ENCODE measurements at regions not wholly inside any gene's neighbourhood (a gene's known extent, or its start where the extent isn't known, plus 50 kb on each side); places are given as distances from the start of the nearest gene placed in this dataset.
"Not testable (repeated sequence)": the region's sequence is repeated elsewhere in the genome, so short reads cannot be mapped to it uniquely, and the experiment has no call there.

DNA sequence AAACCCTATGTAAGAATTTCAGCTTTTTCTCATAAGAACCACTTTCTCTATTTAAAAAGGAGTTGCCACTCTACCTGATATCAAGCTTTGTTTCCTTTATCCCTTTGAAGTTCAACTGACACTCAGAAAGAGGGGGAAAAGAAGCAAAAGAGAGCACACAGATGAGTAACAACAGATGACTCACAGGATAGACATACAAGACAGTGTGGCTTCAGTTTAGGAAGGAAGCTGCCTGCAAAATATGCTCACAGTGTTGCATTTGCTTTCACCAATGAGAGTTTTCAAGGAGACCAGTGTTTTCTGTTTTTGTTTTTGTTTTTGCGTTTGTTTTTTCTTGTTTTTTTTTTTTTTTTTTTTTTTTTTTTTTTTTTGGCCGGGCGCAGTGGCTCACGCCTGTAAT lies 1181.6 kb downstream of the DNAJB9 start:
- no peak for DNase-seq
- no peak for ATAC-seq

DNA sequence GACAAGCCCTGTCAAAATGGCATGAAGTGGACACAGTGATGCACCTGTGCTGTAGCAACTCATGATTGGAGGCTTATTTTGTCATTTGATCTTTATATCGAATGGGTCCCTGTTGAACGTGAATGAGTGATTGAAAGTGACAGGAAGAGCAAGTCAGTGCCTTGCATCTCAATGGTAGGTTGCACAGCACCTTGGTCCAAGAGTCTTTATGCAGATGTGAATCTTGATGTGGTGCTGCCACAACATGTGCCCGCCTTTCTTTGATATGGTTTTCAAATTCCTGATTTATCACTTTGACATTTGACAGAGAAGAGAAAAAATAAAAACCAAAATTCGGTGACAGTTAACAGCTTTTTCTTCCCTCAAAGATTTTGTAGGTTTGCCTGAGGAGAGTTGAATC lies 1182.4 kb downstream of the DNAJB9 start:
- no peak for DNase-seq
- no peak for ATAC-seq

DNA sequence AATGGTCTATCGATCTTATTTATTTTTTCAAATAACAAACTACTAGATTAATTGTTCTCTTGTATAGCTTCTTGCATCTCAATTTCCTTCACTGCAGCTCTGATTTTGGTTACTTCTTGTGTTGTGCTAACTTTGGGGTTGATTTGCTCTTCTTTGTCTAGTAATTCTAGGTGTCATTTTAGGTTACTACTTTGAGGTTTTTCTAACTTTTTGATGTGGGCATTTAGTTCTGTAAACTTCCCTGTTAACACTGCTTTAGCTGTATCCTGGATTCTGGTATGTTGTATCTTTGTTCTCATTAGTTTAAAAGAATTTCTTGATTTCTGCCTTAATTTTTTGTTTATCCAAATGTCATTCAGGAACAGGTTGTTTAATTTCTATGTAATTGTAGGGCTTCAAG lies 1188.0 kb downstream of the DNAJB9 start:
- ATAC-seq: no peak
- DNase-seq: no peak

DNA sequence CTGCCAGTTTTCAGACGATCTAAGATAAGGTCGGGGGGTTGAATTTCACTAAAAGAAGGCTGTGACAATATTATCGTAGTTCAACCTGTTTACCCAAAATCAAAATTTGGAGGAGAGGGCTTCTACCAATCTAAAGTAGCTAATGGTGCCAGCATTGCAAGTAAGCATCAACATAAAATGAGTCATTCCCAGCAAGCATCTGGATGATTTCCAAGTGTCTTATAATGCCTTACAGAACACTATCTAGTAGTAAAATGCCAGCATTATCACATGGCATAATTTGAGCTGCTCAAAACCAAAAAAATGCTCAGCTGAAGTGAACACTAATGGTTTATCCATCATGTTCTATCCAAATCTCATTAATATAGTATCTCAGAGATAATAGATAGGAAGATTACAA lies 1193.9 kb downstream of the DNAJB9 start:
- ATAC-seq (no peak), DNase-seq (no peak)

DNA sequence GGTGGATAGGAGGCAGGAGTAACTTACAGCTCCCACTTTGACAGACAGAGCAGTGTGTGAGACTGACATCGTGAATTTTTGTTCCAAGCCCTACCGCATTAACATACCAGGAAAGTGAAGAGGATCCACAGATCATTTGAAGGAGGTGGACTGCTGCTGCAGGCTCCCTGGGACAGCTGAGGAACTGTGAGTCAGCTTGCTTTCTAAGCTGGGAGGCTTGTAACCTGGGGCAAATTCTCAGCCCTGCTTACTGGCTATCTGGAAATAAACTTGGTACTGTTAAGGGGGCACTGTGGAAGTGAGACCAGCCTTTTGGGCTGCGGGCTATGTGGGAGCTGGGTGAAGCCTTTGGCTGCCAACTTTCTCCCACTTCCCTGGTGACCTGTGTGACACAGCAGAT lies 1202.5 kb downstream of the DNAJB9 start:
- DNase-seq: no peak
- no peak for ATAC-seq

DNA sequence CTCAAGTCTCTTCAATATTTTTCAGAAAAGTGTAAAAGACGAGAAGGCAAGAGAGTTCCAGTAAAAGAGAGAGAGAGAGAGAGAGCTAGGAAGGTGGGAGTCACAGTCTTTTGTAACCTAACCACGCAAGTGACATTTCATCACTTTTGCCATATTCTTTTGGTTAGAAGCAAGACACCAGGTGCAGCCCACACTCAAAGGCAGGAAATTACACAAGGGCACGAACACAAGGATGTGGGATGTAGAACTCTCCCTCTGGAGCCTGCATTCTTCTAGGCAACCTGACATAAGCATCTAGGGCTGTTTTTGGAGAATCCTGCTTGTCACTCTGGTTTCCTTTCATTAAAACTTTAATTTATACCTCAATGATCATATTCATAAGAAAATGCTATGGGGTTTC lies 1213.1 kb downstream of the DNAJB9 start:
- ATAC-seq (no peak), DNase-seq (no peak)

DNA sequence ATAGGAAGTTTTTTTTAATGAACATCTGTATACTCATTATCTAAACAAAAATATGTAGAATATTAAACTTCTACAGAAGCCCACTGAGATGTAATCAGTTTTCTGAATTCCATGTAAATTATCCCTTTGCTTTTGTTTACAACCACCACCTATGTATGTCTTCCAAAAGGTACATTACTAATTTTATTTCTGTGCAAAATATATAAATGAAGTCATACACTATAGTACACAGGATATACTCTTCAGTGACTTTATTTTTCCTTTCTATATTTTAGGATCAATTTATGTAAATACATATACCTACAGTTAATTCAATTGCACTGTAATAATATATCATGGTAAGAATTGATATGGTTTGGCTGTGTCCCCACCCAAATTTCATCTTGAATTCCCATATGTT lies 1236.9 kb downstream of the DNAJB9 start:
- ATAC-seq: no peak
- DNase-seq: no peak

DNA sequence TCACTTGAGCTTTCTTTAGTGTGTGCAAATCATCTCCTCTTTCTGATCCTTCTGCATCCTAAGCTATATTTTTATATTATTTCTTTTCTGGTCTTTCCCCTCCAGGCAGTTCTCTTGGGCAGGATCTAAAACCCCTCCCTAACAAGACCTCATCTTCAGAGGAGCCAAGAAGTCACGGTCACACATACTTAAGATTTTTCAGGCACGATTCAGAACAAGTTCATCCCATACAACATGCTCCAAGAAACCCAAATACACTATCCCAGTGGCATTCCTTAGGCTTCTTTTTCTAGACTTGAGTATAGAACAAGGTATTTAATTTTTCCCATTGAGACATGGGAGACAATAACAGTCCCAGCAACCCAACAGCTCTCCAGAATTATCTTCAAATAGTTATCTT lies 1251.5 kb downstream of the DNAJB9 start:
- DNase-seq (no peak), ATAC-seq (no peak)

DNA sequence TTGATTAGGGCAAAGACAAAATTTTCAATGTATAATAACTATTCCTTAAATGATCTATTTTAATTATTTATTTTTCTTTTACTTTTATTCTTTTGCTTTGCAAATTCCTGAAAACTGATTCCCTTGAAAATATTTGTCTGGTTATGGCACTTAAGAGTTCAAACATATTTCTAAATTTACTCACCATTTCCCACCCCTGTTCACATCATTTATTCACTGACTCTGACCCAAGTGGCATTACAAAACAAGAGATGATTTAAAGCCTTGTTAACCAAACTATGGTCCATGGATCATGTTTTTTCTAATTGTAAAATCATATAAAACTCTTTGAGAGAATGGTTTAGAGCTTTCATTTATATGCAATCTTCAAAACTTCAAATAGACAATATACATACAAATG lies 1256.1 kb upstream of the LRRN3 start:
- ATAC-seq (no peak), DNase-seq (no peak)

DNA sequence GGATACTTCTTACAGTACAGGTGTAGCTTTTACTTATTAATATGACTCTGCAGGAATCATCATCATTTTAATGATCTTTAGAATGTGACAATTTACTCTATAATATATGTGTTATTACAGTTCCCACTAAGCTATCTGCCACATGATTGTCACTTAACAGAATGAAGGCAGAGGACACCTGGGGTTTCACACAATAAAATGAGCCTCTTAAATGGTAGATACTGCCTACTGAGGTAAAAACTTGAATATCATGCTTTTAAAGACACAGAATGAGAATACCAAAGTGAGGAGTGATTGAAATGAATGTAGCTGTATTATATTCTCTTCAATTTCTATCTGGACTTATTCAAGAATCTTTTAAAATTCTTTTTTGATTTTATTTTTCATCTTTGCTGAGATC lies 1255.3 kb upstream of the LRRN3 start:
- ATAC-seq (no peak), DNase-seq (no peak)

DNA sequence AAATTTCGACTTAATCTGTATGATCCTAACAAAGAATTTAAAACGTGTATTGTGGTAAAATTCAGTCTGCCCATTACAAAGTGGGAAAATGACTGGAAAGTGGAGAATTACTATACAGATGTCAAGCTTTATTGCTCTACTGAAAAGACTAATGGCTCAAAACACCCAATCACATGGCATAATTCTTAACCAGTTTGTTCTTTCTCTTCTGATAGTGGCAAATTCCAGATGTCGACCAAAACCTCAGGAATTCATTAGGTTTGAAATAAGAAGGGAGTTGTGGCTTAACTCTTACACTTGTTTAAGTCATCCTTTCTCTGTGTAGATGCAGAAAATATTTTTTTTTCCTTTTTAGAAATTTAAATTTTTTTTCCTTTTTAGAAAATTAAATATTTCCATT lies 1254.9 kb upstream of the LRRN3 start:
- ATAC-seq (no peak), DNase-seq (no peak)

DNA sequence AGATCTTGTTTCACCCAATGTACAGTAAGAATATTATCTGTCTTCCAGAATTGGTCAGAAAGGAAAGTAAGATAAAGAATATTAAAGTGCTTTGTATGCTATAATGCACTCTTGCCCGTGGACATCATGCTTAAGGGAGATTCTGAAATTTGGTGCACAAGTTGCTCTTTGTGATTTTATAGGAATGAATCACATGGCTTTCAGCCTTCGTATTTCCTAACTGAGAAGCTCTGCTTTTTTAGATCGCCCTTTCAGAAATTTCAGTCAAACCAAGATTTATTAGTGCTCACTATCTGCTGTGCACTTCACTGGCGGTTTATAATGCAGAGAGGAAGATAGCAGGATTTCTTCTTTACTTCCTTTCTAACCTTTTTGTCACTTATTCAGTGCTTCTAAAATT lies 1248.5 kb upstream of the LRRN3 start:
- DNase-seq (no peak), ATAC-seq (no peak)

DNA sequence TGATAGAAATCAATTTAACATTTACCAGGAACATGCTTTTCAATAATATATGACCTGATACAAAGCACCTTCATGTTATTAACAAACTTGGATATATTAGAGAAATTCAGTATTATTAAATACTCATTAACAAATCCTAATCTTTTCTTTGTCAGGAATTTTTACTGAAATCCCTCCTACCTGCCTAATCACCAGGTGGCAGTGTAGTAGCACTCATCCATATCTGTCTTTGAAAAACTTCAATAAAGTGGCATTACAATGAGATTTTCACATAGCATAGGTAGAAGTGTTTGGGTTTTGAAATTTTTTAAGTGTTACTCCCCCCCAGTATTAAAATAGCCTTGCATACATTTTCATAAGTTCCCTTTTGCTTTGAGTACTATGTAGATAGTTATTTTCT lies 1246.6 kb upstream of the LRRN3 start:
- DNase-seq (no peak), ATAC-seq (no peak)

DNA sequence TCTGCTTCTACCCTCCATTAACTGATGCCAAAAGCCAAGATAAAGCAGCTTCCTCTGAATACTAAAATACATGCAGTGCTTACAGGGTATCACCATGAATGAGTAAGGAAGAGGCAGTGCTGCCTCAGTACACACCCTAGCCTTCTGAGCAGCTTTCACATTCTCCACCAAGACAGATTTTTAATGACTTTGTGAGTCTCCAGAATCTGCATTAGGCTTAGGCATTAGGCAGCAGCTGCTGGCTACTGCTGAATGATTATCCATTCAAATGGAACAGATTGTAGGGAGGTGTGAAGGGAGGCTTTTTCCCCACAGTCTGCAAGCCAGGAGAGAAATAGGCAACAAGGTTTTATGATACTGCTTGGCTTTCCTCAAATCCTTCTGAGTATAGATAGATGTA lies 1226.7 kb upstream of the LRRN3 start:
- ATAC-seq (no peak), DNase-seq (no peak)

DNA sequence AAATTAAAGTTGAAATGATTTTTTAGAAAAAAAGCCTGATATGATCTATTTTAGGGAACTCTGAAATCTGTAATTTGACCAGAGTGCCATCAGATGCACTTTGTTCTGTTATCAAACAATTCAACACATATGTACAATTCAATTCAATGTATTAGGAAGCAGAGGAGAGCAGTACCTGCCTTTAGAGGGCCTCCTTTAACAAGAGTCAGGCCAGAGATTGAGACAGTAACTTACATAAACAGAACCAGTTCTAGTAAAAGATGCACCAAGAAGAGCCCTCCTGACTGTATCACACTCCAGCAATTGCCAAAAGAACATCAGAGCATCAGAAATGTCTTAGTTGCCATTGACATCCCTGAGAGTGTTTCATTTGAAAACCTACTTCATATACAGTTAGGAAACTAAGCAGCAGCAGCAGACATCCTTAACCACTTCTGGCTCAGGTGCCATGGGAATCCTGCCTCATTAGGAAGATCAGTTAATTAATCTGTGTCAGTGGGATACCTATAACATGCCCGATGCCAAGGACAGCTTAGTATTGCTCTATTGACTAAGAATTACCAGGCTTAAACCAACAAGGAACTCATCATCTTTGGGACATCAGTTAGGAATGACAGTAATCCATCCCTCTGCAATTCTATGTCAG lies 1222.6 kb upstream of the LRRN3 start:
- ATAC-seq (no peak), DNase-seq (no peak)

DNA sequence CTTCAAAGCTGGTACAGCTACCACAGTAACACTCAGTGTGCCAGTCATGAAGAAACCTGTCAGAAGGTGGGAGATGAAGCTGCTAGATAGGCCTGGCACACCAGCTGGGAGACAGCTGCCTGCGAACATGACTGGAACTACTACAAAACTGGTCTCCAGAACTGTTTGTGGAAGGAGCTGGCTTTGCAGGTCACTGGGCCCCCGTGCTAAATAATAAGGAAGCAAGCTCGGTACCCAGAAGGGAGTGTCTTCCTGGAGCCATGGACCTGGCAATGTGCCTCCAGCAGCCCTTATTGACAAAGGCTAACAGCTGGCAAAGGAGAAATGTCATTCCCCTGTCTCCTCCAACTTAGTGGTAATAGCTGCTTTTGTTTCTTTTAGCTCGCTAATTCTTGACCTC lies 1217.6 kb upstream of the LRRN3 start:
- DNase-seq (no peak), ATAC-seq (no peak)

DNA sequence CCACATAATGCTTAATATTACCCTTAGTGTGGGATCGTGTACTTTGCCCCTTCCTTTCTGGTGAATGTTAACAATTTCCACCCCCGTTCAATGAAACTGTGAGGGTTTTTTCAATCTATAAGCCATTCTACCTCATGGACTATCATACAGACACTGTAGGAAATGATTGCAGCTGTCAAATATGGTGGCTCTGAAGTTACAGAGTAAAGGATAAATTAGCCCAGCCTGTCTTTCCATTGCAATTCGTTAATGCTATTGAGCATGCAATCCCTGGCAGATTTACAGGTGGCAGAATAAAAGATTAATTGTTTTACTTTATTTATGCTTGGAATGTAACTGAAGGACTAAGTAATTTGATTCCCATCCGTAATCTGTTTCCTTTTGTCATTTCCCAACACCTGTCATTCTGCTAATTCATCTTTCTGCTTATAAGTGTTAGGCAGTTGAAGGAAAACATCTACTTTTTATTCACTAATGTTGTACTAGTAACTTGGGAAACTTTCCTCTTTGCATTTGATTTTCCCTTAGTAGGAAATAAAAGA lies 1211.6 kb upstream of the LRRN3 start:
- ATAC-seq: no peak

DNA sequence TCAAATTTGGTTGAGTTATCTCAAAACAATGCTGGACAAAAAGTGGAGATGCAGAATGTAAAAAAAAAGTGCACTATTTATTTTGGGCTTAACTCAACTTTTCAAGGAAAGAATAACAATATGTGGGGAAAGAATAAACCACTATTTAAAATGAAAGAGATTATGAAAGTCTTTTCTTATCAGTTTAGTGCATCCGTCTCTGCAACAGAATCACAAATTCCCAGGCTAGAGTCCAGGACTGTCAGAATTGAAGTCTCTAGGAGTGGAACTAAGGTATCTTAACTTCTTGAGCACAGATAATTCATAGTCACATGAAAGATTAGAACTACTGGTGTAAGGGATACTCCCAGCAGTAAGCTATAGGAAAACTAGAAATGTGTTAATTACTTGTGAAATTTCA lies 1200.3 kb upstream of the LRRN3 start:
- ATAC-seq: no peak
- no peak for DNase-seq

More for the DNA sequence above, 1211.6 kb upstream of the LRRN3 start:
- no peak for DNase-seq

DNA sequence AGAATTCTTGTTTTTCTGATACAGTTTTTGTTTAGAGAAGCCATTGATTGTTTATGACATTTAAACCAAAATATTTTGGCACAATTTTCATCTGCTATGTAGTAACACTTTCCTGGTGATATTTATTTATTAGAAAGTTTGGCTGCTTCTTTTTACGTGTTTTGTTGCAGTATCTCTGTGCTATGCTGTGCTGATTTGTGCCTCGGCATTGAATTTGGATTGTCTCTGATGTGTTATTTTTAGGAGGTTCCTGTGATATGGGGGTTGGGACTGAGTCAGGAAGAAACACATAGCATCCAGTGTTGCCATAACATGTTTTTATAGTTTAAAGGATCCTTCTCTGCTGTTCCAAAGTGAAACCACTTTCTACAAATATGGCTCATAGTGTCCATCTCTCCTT lies 1197.7 kb upstream of the LRRN3 start:
- DNase-seq (no peak), ATAC-seq (no peak)

DNA sequence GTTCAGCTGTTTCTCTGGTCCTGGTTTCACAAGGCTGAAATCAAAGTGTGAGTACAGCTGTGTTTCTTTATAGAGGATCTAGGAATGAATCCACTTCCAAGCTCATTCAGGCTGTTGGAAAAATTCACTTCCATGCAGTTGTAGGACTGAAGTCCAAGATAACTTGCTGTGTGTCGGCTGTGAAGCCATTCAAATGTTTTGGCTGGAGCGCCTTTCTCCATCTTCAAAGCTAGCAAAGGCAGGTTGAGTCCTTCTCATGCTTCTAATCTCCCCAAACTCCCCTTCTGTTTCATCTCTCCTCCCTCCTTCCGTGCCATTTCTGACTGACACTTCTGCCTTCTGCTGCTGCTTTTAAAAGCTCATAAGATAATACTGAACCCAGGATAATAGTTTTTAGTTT lies 1195.4 kb upstream of the LRRN3 start:
- DNase-seq (no peak), ATAC-seq (no peak)

DNA sequence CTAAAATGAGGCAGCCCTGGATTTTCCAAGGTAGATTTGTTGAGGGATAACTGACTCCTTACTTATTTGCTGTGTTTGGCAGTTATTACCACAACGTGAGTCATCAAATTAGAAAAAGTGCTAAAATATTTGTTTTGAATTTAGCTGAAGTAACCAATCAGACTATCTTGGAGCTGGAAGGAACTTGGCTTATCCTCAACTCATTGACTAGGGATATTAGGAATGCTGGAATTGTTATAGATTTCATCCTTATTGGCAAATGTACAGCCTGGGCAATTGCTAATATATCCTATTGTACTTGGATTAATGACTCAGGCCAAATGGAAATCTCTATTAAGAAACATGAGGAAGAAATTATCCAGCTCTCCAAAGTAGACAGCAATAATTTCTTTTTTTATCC lies 1189.0 kb upstream of the LRRN3 start:
- DNase-seq: no peak
- no peak for ATAC-seq

DNA sequence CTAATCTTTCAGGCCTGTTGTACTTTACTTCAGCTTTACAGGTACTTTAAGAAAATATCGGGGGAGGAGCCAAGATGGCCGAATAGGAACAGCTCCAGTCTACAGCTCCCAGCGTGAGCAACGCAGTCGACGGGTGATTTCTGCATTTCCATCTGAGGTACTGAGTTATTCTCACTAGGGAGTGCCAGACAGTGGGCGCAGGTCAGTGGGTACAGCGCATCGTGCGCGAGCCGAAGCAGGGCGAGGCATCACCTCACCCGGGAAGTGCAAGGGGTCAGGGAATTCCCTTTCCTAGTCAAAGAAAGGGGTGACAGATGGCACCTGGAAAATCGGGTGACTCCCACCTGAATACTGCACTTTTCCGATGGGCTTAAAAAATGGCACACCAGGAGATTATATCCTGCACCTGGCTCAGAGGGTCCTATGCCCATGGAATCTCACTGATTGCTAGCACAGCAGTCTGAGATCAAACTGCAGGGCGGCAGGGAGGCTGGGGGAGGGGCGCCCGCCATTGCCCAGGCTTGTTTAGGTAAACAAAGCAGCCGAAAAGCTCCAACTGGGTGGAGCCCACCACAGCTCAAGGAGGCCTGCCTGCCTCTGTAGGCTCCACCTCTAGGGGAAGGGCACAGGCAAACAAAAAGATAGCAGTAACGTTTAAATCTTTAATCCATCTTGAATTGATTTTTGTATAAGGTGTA lies 1185.4 kb upstream of the LRRN3 start:
- not testable (repeated sequence) for ATAC-seq, DNase-seq

DNA sequence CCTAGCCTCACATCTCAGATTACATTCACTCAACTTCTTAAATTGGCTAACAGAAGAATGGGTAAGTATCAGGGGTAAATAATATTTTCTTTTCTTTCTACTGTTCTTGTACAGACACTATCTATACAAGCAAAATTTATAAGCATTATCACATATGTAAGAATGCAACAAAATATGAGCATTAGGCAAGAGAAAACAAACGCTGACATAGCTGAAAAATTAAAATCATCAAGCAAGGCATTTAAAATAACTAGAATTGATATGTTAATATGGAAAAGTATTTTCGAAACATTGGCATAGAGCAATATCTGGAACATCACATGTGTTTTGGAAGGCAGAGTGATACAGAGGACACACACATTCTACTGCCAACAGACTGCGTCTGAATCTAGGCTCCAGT lies 1175.3 kb upstream of the LRRN3 start:
- ATAC-seq (no peak), DNase-seq (no peak)

DNA sequence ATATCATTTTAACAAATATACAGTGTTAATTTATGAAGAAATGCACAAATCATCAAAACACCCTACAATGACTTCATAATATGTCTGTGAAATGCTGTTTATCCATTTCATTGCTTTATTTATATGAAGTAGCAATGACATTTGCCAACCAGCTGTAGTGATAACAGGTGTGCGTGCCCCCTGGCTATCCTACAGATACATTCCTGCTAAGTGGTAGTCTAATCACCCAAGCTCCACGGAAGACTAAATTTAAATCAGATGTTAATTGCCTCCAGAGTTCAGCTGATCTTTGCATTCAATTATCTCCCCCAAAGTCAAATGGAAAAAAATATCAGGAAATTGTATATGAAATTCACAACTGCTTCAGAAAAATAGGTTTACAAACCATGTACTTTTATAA lies 1164.2 kb upstream of the LRRN3 start:
- ATAC-seq: no peak
- no peak for DNase-seq

Measured in stimulated activated naive CD8-positive, alpha-beta T cell treated with anti-CD3 and anti-CD28 coated beads, Interleukin-15, Interleukin-2, amounts not matched to agents 100 U/mL and 50 U/mL, for 24 hours (primary cell).